Sigmoid colon (tissue), 6 donors: ENCODE measurements at regions not wholly inside any gene's neighbourhood (a gene's known extent, or its start where the extent isn't known, plus 50 kb on each side); places are given as distances from the start of the nearest gene placed in this dataset.

Source experiments
- DNase-seq: peaks from one replicate; pipeline ENCODE4 v3.0.0-alpha.2; 2019
- H3K27ac ChIP-seq, 4 donors: fragments of 200-600 bp; sonication (generic); one replicate each; pipeline ENCODE4 v1.5.1; 2016 to 2019; ENCODE audit warnings: mild to moderate bottlenecking in 1 of 4
- H3K27me3 ChIP-seq, 3 donors: fragments of 200-600 bp; sonication (generic); one replicate each; pipeline ENCODE4 v1.5.1; 2019; ENCODE audit warnings: mild to moderate bottlenecking in 1 of 3
- H3K36me3 ChIP-seq, 4 donors: fragments of 200-600 bp; sonication (generic); one replicate each; pipeline ENCODE4 v1.5.1; 2016 to 2019
- H3K4me1 ChIP-seq, 4 donors: fragments of 200-600 bp; sonication (generic); one replicate each; pipeline ENCODE4 v1.5.1; 2017 to 2019
- H3K4me3 ChIP-seq, 4 donors: fragments of 200-600 bp; sonication (generic); one replicate each; pipeline ENCODE4 v1.5.1; 2017 to 2019; ENCODE audit warnings: mild to moderate bottlenecking in 2 of 4, moderate library complexity in 1 of 4
- H3K9me3 ChIP-seq, 4 donors: fragments of 200-600 bp in 3 of 4; sonication (generic) in 3 of 4; one replicate each; pipeline versions ENCODE4 v1.5.1 to v1.6.1; 2013 to 2019
- CTCF ChIP-seq, 4 experiments: fragments of 450-650 bp in 3 of 4; fragments of 200-600 bp in 1 of 4; IDR thresholded peaks; one replicate each; pipeline ENCODE4 v1.5.1; 2016 to 2019; ENCODE audit warnings: antibody characterized with exemption in 4 of 4, mild to moderate bottlenecking in 3 of 4, moderate library complexity in 2 of 4
- EP300 ChIP-seq, 4 donors: sonication (generic); formaldehyde crosslinking; IDR thresholded peaks; one replicate each; pipeline ENCODE4 v1.6.1; 2017; ENCODE audit warnings: antibody characterized with exemption in 4 of 4
- POLR2A ChIP-seq, 2 donors: fragments of 450-650 bp; IDR thresholded peaks; one replicate each; pipeline ENCODE4 v1.6.1; 2016; ENCODE audit warnings: antibody characterized with exemption in 2 of 2, mild to moderate bottlenecking in 2 of 2, moderate library complexity in 2 of 2
- POLR2AphosphoS5 ChIP-seq, 4 donors: sonication (generic); formaldehyde crosslinking; IDR thresholded peaks; one replicate each; pipeline ENCODE4 v1.6.1; 2017; ENCODE audit warnings: antibody characterized with exemption in 4 of 4
- WGBS, 2 donors: extraction: QIAGEN DNeasy Blood & Tissue Kit; methylation state at CpG; one replicate each; pipeline ENCODE4 v1.1.7; 2013; 5-methylcytosine and 5-hydroxymethylcytosine counted together
- intact Hi-C: fragments of 100-400 bp; cut with DNase I; formaldehyde crosslinking; loops from one replicate; pipeline ENCODE4 v1.15.1; 2023
- donor health status: healthy with polysubstance abuse.
- donor health status: healthy.

- no peaks in the 10 kb centered on the region for H3K9me3 ChIP-seq
- TF ChIP-seq CTCF (IDR thresholded peaks at IDR 0.05), result no peak
- no peak for TF ChIP-seq EP300 (IDR thresholded peaks at IDR 0.05)
- no peak for TF ChIP-seq POLR2AphosphoS5 (IDR thresholded peaks at IDR 0.05)
- TF ChIP-seq POLR2A (IDR thresholded peaks at IDR 0.05), result no peak
- H3K4me3 ChIP-seq, result no peak overlapping the region
- 59 to 61% methylated on average over 2 of the region's 2 CpGs for WGBS, 2 donors
- H3K27me3 ChIP-seq, result no peaks in the 10 kb centered on the region
- intact Hi-C loops, result no loop called here
- no peak for DNase-seq
- no peaks in the 10 kb centered on the region for H3K36me3 ChIP-seq
- H3K27ac ChIP-seq, result no peak overlapping the region
- no peaks in the 10 kb centered on the region for H3K4me1 ChIP-seq
These were observed 102.7 kb downstream of the ANKRD7 start for GRCh38 chr7:118327174-118327573.

- intact Hi-C loops, result no loop called here
- H3K4me3 ChIP-seq, result no peak overlapping the region
- H3K36me3 ChIP-seq, result no peaks in the 10 kb centered on the region
- WGBS, 2 donors, result 83 to 90% methylated on average over 11 of the region's 11 CpGs
- H3K4me1 ChIP-seq, result no peaks in the 10 kb centered on the region
- no peak overlapping the region for H3K27ac ChIP-seq
- no peak for DNase-seq
- no peaks in the 10 kb centered on the region for H3K9me3 ChIP-seq
- TF ChIP-seq POLR2A (IDR thresholded peaks at IDR 0.05) (no peak), CTCF (IDR thresholded peaks at IDR 0.05) (no peak), EP300 (IDR thresholded peaks at IDR 0.05) (no peak), POLR2AphosphoS5 (IDR thresholded peaks at IDR 0.05) (no peak)
- H3K27me3 ChIP-seq, result no peaks in the 10 kb centered on the region
These were observed 104.2 kb downstream of the ANKRD7 start for GRCh38 chr7:118328505-118329211.

GRCh38 chr7:118330388-118330787 lies 105.9 kb downstream of the ANKRD7 start:
- Histone ChIP-seq H3K9me3 (no peaks in the 10 kb centered on the region), H3K27ac (no peak overlapping the region), H3K27me3 (no peaks in the 10 kb centered on the region), H3K4me1 (no peaks in the 10 kb centered on the region), H3K36me3 (no peaks in the 10 kb centered on the region), H3K4me3 (no peak overlapping the region)
- intact Hi-C loops, result no loop called here
- TF ChIP-seq CTCF (IDR thresholded peaks at IDR 0.05) (no peak), POLR2AphosphoS5 (IDR thresholded peaks at IDR 0.05) (no peak), EP300 (IDR thresholded peaks at IDR 0.05) (no peak), POLR2A (IDR thresholded peaks at IDR 0.05) (no peak)
- DNase-seq, result no peak
- 69 to 74% methylated on average over 3 of the region's 3 CpGs for WGBS, 2 donors

GRCh38 chr7:118346748-118347147 lies 122.2 kb downstream of the ANKRD7 start:
- no peaks in the 10 kb centered on the region for H3K9me3 ChIP-seq
- no peak for TF ChIP-seq POLR2AphosphoS5 (IDR thresholded peaks at IDR 0.05)
- no peak for TF ChIP-seq POLR2A (IDR thresholded peaks at IDR 0.05)
- TF ChIP-seq CTCF (IDR thresholded peaks at IDR 0.05), result no peak
- TF ChIP-seq EP300 (IDR thresholded peaks at IDR 0.05), result no peak
- no peak overlapping the region for H3K27ac ChIP-seq
- no peak for DNase-seq
- no peaks in the 10 kb centered on the region for H3K4me1 ChIP-seq
- no peak overlapping the region for H3K4me3 ChIP-seq
- H3K27me3 ChIP-seq, result no peaks in the 10 kb centered on the region
- no peaks in the 10 kb centered on the region for H3K36me3 ChIP-seq
- intact Hi-C loops, result no loop called here

- H3K9me3 ChIP-seq, result no peaks in the 10 kb centered on the region
- TF ChIP-seq POLR2AphosphoS5 (IDR thresholded peaks at IDR 0.05) (no peak), EP300 (IDR thresholded peaks at IDR 0.05) (no peak), POLR2A (IDR thresholded peaks at IDR 0.05) (no peak), CTCF (IDR thresholded peaks at IDR 0.05) (no peak)
- H3K27ac ChIP-seq, result no peak overlapping the region
- no peaks in the 10 kb centered on the region for H3K27me3 ChIP-seq
- WGBS, 2 donors, result 37 to 54% methylated on average over 1 of the region's 1 CpG
- H3K4me1 ChIP-seq, result no peaks in the 10 kb centered on the region
- DNase-seq, result no peak
- H3K36me3 ChIP-seq, result no peaks in the 10 kb centered on the region
- intact Hi-C loops, result no loop called here
- no peak overlapping the region for H3K4me3 ChIP-seq
These were observed 125.1 kb downstream of the ANKRD7 start for GRCh38 chr7:118349604-118350003.
